Smooth muscle cell (in vitro differentiated cells): ENCODE measurements at regions not wholly inside any gene's neighbourhood (a gene's known extent, or its start where the extent isn't known, plus 50 kb on each side); places are given as distances from the start of the nearest gene placed in this dataset.

Source experiments
- DNase-seq: peaks from one replicate; lab custom pipeline; 2025; ENCODE audit not compliant: unreplicated experiment; lab: John Stamatoyannopoulos, UW
- H2AFZ ChIP-seq: fragments of 200-600 bp; sonication (generic); 2 replicates; pipeline ENCODE4 v1.6.0; 2016; ENCODE audit warnings: antibody characterized with exemption, low read depth, mild to moderate bottlenecking
- H3F3A ChIP-seq: fragments of 200-600 bp; sonication (generic); 2 replicates; pipeline ENCODE4 v1.6.0; 2017; ENCODE audit warnings: antibody characterized with exemption, low read depth
- H3K27ac ChIP-seq: fragments of 200-600 bp; sonication (generic); 2 replicates; pipeline ENCODE4 v1.5.1; 2016; ENCODE audit warnings: low read depth, mild to moderate bottlenecking
- H3K27me3 ChIP-seq: fragments of 200-600 bp; sonication (generic); 2 replicates; pipeline ENCODE4 v1.6.1; 2016; ENCODE audit warnings: low read depth, mild to moderate bottlenecking
- H3K36me3 ChIP-seq: fragments of 200-600 bp; sonication (generic); 2 replicates; pipeline ENCODE4 v1.5.1; 2016; ENCODE audit warnings: low read depth
- H3K4me1 ChIP-seq: fragments of 200-600 bp; sonication (generic); 2 replicates; pipeline ENCODE4 v1.5.1; 2016; ENCODE audit warnings: low read depth
- H3K4me2 ChIP-seq: fragments of 200-600 bp; sonication (generic); 2 replicates; pipeline ENCODE4 v1.6.0; 2016; ENCODE audit warnings: mild to moderate bottlenecking
- H3K4me3 ChIP-seq: fragments of 200-600 bp; sonication (generic); 2 replicates; pipeline ENCODE4 v1.5.1; 2016; ENCODE audit warnings: mild to moderate bottlenecking
- H3K79me2 ChIP-seq: fragments of 200-600 bp; sonication (generic); 2 replicates; pipeline ENCODE4 v1.6.0; 2016; ENCODE audit warnings: low read depth, mild to moderate bottlenecking
- H3K9ac ChIP-seq: fragments of 200-600 bp; sonication (generic); 2 replicates; pipeline ENCODE4 v1.6.0; 2016; ENCODE audit warnings: low read depth
- H3K9me3 ChIP-seq: fragments of 200-600 bp; sonication (generic); replicated peaks from 2 replicates; pipeline ENCODE4 v1.5.1; 2016; ENCODE audit warnings: low read depth
- H4K20me1 ChIP-seq: fragments of 200-600 bp; sonication (generic); 2 replicates; pipeline ENCODE4 v1.6.0; 2016; ENCODE audit warnings: low read depth
- WGBS: methylation state at CpG from one replicate; pipeline ENCODE4 v1.1.7; 2016; ENCODE audit warnings: low lambda C conversion rate; 5-methylcytosine and 5-hydroxymethylcytosine counted together
- TF ChIP-seq, protein P1 (sequence below): fragments of 200-600 bp; sonication (generic); IDR thresholded peaks from 2 replicates; pipeline ENCODE4 v1.5.1; 2017; ENCODE audit warnings: borderline replicate concordance, mild to moderate bottlenecking, antibody characterized with exemption; ENCODE audit not compliant: insufficient read depth, poor library complexity, severe bottlenecking

- no peak for DNase-seq
- Histone ChIP-seq H3K9ac (no peak overlapping the region), H4K20me1 (no peaks in the 10 kb centered on the region), H2AFZ (no peak overlapping the region), H3F3A (no peaks in the 10 kb centered on the region), H3K79me2 (no peaks in the 10 kb centered on the region), H3K27ac (no peak overlapping the region), H3K36me3 (no peaks in the 10 kb centered on the region), H3K4me3 (no peak overlapping the region), H3K4me1 (no peaks in the 10 kb centered on the region), H3K27me3 (no peaks in the 10 kb centered on the region), H3K4me2 (no peak overlapping the region), H3K9me3 (no peaks in the 10 kb centered on the region)
- 100% methylated on average over 1 of the region's 1 CpG for WGBS
- TF ChIP-seq, protein P1, sequence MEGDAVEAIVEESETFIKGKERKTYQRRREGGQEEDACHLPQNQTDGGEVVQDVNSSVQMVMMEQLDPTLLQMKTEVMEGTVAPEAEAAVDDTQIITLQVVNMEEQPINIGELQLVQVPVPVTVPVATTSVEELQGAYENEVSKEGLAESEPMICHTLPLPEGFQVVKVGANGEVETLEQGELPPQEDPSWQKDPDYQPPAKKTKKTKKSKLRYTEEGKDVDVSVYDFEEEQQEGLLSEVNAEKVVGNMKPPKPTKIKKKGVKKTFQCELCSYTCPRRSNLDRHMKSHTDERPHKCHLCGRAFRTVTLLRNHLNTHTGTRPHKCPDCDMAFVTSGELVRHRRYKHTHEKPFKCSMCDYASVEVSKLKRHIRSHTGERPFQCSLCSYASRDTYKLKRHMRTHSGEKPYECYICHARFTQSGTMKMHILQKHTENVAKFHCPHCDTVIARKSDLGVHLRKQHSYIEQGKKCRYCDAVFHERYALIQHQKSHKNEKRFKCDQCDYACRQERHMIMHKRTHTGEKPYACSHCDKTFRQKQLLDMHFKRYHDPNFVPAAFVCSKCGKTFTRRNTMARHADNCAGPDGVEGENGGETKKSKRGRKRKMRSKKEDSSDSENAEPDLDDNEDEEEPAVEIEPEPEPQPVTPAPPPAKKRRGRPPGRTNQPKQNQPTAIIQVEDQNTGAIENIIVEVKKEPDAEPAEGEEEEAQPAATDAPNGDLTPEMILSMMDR: no peak
Observed at GRCh38 chr16:79401782-79402181, 198.8 kb downstream of the MAF start.

GRCh38 chr16:79401157-79401556, 199.4 kb downstream of the MAF start:
- WGBS: 94% methylated on average over 4 of the region's 4 CpGs
- H2AFZ ChIP-seq: no peak overlapping the region
- H3K4me1 ChIP-seq: no peaks in the 10 kb centered on the region
- H3K4me3 ChIP-seq: no peak overlapping the region
- TF ChIP-seq, protein P1: no peak
- DNase-seq: no peak
- no peaks in the 10 kb centered on the region for H3K79me2 ChIP-seq
- no peaks in the 10 kb centered on the region for H3K36me3 ChIP-seq
- H3K9me3 ChIP-seq: no peaks in the 10 kb centered on the region
- H4K20me1 ChIP-seq: no peaks in the 10 kb centered on the region
- H3K9ac ChIP-seq: no peak overlapping the region
- H3K4me2 ChIP-seq: no peak overlapping the region
- no peaks in the 10 kb centered on the region for H3F3A ChIP-seq
- no peak overlapping the region for H3K27ac ChIP-seq
- H3K27me3 ChIP-seq: no peaks in the 10 kb centered on the region

GRCh38 chr16:79400462-79401149, 199.9 kb downstream of the MAF start:
- H3K4me2 ChIP-seq: no peak overlapping the region
- H3K27ac ChIP-seq: no peak overlapping the region
- no peaks in the 10 kb centered on the region for H3K9me3 ChIP-seq
- no peak overlapping the region for H2AFZ ChIP-seq
- no peaks in the 10 kb centered on the region for H3K4me1 ChIP-seq
- H3K79me2 ChIP-seq: no peaks in the 10 kb centered on the region
- H3F3A ChIP-seq: no peaks in the 10 kb centered on the region
- no peak for DNase-seq
- no peak overlapping the region for H3K9ac ChIP-seq
- no peaks in the 10 kb centered on the region for H3K27me3 ChIP-seq
- H3K36me3 ChIP-seq: no peaks in the 10 kb centered on the region
- no peaks in the 10 kb centered on the region for H4K20me1 ChIP-seq
- 72% methylated on average over 13 of the region's 13 CpGs for WGBS
- TF ChIP-seq, protein P1: no peak
- H3K4me3 ChIP-seq: no peak overlapping the region

DNA sequence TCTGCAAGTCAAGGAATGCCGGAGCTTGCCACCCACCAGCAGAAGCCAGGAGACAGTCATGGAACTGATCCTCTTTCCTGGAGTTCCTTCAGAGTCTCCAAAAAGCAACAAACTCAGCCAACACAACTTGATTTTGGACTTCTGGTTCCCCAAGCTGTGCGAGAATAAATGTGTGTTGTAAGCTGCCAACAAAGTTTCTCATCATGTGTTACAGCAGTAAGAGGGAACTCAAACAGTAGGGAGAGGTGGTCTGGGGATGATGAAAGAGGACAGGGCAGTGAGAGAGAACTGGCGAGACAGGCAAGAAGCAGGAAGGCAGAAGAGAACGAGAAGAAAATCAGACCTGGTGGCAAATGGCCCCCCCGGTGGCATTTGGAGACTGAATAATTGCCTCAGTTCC, 204.9 kb downstream of the MAF start:
- Histone ChIP-seq H3K4me1 (no peaks in the 10 kb centered on the region), H3K27ac (no peak overlapping the region), H3K27me3 (peaks cover 19% of the 10 kb centered on the region), H3K4me2 (no peak overlapping the region), H3K79me2 (no peaks in the 10 kb centered on the region), H2AFZ (no peak overlapping the region), H3K36me3 (no peaks in the 10 kb centered on the region), H3K4me3 (no peak overlapping the region), H4K20me1 (no peaks in the 10 kb centered on the region), H3K9ac (no peak overlapping the region), H3K9me3 (no peaks in the 10 kb centered on the region), H3F3A (no peaks in the 10 kb centered on the region)
- TF ChIP-seq, protein P1: no peak
- no peak for DNase-seq
- 89% methylated on average over 5 of the region's 5 CpGs for WGBS
